H9 (cell line): ENCODE measurements at regions not wholly inside any gene's neighbourhood (a gene's known extent, or its start where the extent isn't known, plus 50 kb on each side); places are given as distances from the start of the nearest gene placed in this dataset.

Source experiments
- DNase-seq: peaks from one replicate; pipeline ENCODE4 v3.0.0-alpha.2; 2017
- H2AFZ ChIP-seq: one replicate; pipeline ENCODE4 v1.6.1; 2013; ENCODE audit warnings: mild to moderate bottlenecking, low read length, control low read depth, moderate library complexity
- H2AK5ac ChIP-seq: 2 replicates; pipeline ENCODE4 v1.6.1; 2013; ENCODE audit warnings: low read length, control low read depth, mixed read lengths; ENCODE audit not compliant: insufficient read length
- H2BK120ac ChIP-seq: one replicate; pipeline ENCODE4 v1.6.1; 2013; ENCODE audit warnings: low read depth, mild to moderate bottlenecking, low read length, control low read depth, inconsistent platforms; ENCODE audit not compliant: poor library complexity, severe bottlenecking
- H2BK12ac ChIP-seq: 2 replicates; pipeline ENCODE4 v1.6.1; 2013; ENCODE audit warnings: low read length, control low read depth, mixed read lengths, low read depth; ENCODE audit not compliant: insufficient read length
- H2BK15ac ChIP-seq: 2 replicates; pipeline ENCODE4 v1.6.1; 2013; ENCODE audit warnings: low read depth, low read length, control low read depth
- H2BK20ac ChIP-seq: one replicate; pipeline ENCODE4 v1.6.1; 2013; ENCODE audit warnings: low read depth, mild to moderate bottlenecking, low read length, control low read depth, inconsistent platforms; ENCODE audit not compliant: poor library complexity, severe bottlenecking
- H2BK5ac ChIP-seq: 2 replicates; pipeline ENCODE4 v1.6.1; 2013; ENCODE audit warnings: low read length, control low read depth, mixed read lengths; ENCODE audit not compliant: insufficient read length
- H3K14ac ChIP-seq: 2 replicates; pipeline ENCODE4 v1.6.1; 2013; ENCODE audit warnings: low read length, control low read depth; ENCODE audit not compliant: insufficient read depth
- H3K18ac ChIP-seq: 2 replicates; pipeline ENCODE4 v1.6.1; 2013; ENCODE audit warnings: low read depth, mild to moderate bottlenecking, mixed read lengths, low read length, control low read depth; ENCODE audit not compliant: insufficient read length
- H3K23ac ChIP-seq: 2 replicates; pipeline ENCODE4 v1.6.1; 2013; ENCODE audit warnings: low read length, control low read depth, mixed read lengths, low read depth; ENCODE audit not compliant: insufficient read length
- H3K23me2 ChIP-seq: 2 replicates; pipeline ENCODE4 v1.6.1; 2013; ENCODE audit warnings: low read depth, mild to moderate bottlenecking, mixed read lengths, low read length, control low read depth; ENCODE audit not compliant: insufficient read length, poor library complexity, severe bottlenecking
- H3K27ac ChIP-seq: 2 replicates; pipeline ENCODE4 v1.5.1; 2013; ENCODE audit warnings: low read length, control low read depth, mixed read lengths, low read depth; ENCODE audit not compliant: insufficient read length
- H3K27me3 ChIP-seq: 2 replicates; pipeline ENCODE4 v1.6.1; 2013; ENCODE audit warnings: low read length, control low read depth, inconsistent platforms; ENCODE audit not compliant: insufficient read depth
- H3K4ac ChIP-seq: 2 replicates; pipeline ENCODE4 v1.6.1; 2013; ENCODE audit warnings: low read depth, mild to moderate bottlenecking, control low read depth, inconsistent platforms, low read length, moderate library complexity
- H3K4me1 ChIP-seq: 2 replicates; pipeline ENCODE4 v1.6.1; 2013; ENCODE audit warnings: low read length, control low read depth, inconsistent platforms; ENCODE audit not compliant: insufficient read depth
- H3K4me2 ChIP-seq: 2 replicates; pipeline ENCODE4 v1.6.1; 2013; ENCODE audit warnings: low read length, control low read depth, mixed read lengths; ENCODE audit not compliant: insufficient read length, insufficient read depth
- H3K56ac ChIP-seq: 2 replicates; pipeline ENCODE4 v1.6.1; 2013; ENCODE audit warnings: low read depth, mild to moderate bottlenecking, mixed read lengths, low read length, control low read depth; ENCODE audit not compliant: insufficient read length
- H3K79me1 ChIP-seq: 2 replicates; pipeline ENCODE4 v1.6.1; 2013; ENCODE audit warnings: low read depth, mild to moderate bottlenecking, moderate library complexity, low read length, control low read depth, inconsistent platforms; ENCODE audit not compliant: insufficient read depth, poor library complexity, severe bottlenecking
- H3K79me2 ChIP-seq: 2 replicates; pipeline ENCODE4 v1.6.1; 2013; ENCODE audit warnings: low read length, control low read depth, inconsistent platforms; ENCODE audit not compliant: insufficient read depth
- H3K9ac ChIP-seq: 2 replicates; pipeline ENCODE4 v1.6.1; 2013; ENCODE audit warnings: low read length, control low read depth, mixed read lengths; ENCODE audit not compliant: insufficient read length; ENCODE audit errors: extremely low read depth
- H3K9me3 ChIP-seq: one replicate; pipeline ENCODE4 v1.6.1; 2013; ENCODE audit warnings: low read depth, low read length, inconsistent platforms; ENCODE audit not compliant: control insufficient read depth
- H3T11ph ChIP-seq: one replicate; pipeline ENCODE4 v1.6.1; 2013; ENCODE audit warnings: mild to moderate bottlenecking, low read length, control low read depth, inconsistent platforms
- H4K20me1 ChIP-seq: one replicate; pipeline ENCODE4 v1.6.1; 2013; ENCODE audit not compliant: control insufficient read depth, insufficient read length, insufficient read depth
- H4K5ac ChIP-seq: 2 replicates; pipeline ENCODE4 v1.6.1; 2013; ENCODE audit warnings: low read depth, mild to moderate bottlenecking, mixed read lengths, low read length, control low read depth; ENCODE audit not compliant: insufficient read length
- H4K8ac ChIP-seq: replicated peaks from 2 replicates; pipeline ENCODE4 v1.6.1; 2013; ENCODE audit warnings: low read length, control low read depth, mixed read lengths, low read depth; ENCODE audit not compliant: insufficient read length
- H4K91ac ChIP-seq: 2 replicates; pipeline ENCODE4 v1.6.1; 2013; ENCODE audit warnings: low read depth, mild to moderate bottlenecking, moderate library complexity, mixed read lengths, low read length, control low read depth; ENCODE audit not compliant: insufficient read length
- H3K27ac Mint-ChIP-seq, 3 experiments: 2 replicates in 2 of 3; 3 replicates in 1 of 3; pipeline ENCODE4 v1.8.0; 2020 to 2021; ENCODE audit warnings: mixed read lengths in 3 of 3, mild to moderate bottlenecking in 1 of 3, moderate library complexity in 1 of 3
- H3K27me3 Mint-ChIP-seq: 2 replicates; pipeline ENCODE4 v1.8.0; 2021; ENCODE audit warnings: low read depth, mild to moderate bottlenecking, moderate library complexity, mixed read lengths
- H3K36me3 Mint-ChIP-seq, 3 experiments: 2 replicates in 2 of 3; 3 replicates in 1 of 3; pipeline ENCODE4 v1.8.0; 2020 to 2021; ENCODE audit warnings: low read depth in 3 of 3, mixed read lengths in 3 of 3; ENCODE audit not compliant: insufficient read depth in 1 of 3
- H3K4me1 Mint-ChIP-seq, 2 experiments: 2 replicates each; pipeline ENCODE4 v1.8.0; 2020; ENCODE audit warnings: mixed read lengths in 2 of 2
- H3K4me3 Mint-ChIP-seq, 2 experiments: 2 replicates in 1 of 2; 3 replicates in 1 of 2; pipeline ENCODE4 v1.8.0; 2020 to 2021; ENCODE audit warnings: mild to moderate bottlenecking in 2 of 2, mixed read lengths in 2 of 2, moderate library complexity in 1 of 2
- H3K9me3 Mint-ChIP-seq, 2 experiments: 2 replicates in 1 of 2; 3 replicates in 1 of 2; pipeline ENCODE4 v1.8.0; 2020; ENCODE audit warnings: mild to moderate bottlenecking in 2 of 2, mixed read lengths in 2 of 2, moderate library complexity in 1 of 2
- WGBS: extraction: QIAGEN DNeasy Blood & Tissue Kit; methylation state at CpG from one replicate; pipeline ENCODE4 v1.1.7; 2013; ENCODE audit warnings: missing lambda C conversion rate, low lambda C conversion rate, mixed read lengths; ENCODE audit not compliant: insufficient read length; ENCODE audit errors: extremely low coverage; 5-methylcytosine and 5-hydroxymethylcytosine counted together
- TF ChIP-seq, protein P1 (sequence below): fragments of 200-600 bp; sonication (generic); conservative IDR thresholded peaks from 3 replicates; pipeline ENCODE4 v1.8.0; 2021; ENCODE audit warnings: antibody characterized with exemption, mild to moderate bottlenecking

GRCh38 chr6:170110201-170111140 is 180.4 kb downstream of the DLL1 start:
- DNase-seq: peak; percentile 28
- Mint-ChIP-seq H3K27me3 (peaks cover 16% of the 10 kb centered on the region), H3K4me1 (peaks cover under 1 to 7% of the 10 kb centered on the region in 2 experiments; a peak in 1 of 4 replicates), H3K27ac (no peak overlapping the region), H3K36me3 (no peaks in the 10 kb centered on the region), H3K9me3 (no peaks in the 10 kb centered on the region), H3K4me3 (no peak overlapping the region)
- Histone ChIP-seq H2AK5ac (no peak overlapping the region), H4K91ac (no peak overlapping the region), H3K9me3 (no peaks in the 10 kb centered on the region), H3K79me2 (no peaks in the 10 kb centered on the region), H2BK120ac (no peak overlapping the region), H3K27ac (no peak overlapping the region), H3K56ac (no peak overlapping the region), H3K23me2 (no peaks in the 10 kb centered on the region), H2BK15ac (no peak overlapping the region), H3K4me1 (no peaks in the 10 kb centered on the region), H2BK12ac (no peak overlapping the region), H3K4me2 (no peak overlapping the region), H3K23ac (no peak overlapping the region), H4K5ac (no peak overlapping the region), H3K79me1 (no peaks in the 10 kb centered on the region), H2AFZ (no peak overlapping the region), H4K20me1 (no peaks in the 10 kb centered on the region), H2BK5ac (no peak overlapping the region), H3K18ac (no peak overlapping the region), H3K27me3 (no peaks in the 10 kb centered on the region), H3K4ac (no peak overlapping the region), H3K9ac (no peak overlapping the region), H2BK20ac (no peak overlapping the region), H3T11ph (no peak overlapping the region), H3K14ac (no peak overlapping the region; the same call in 1 of the 2 replicates), H4K8ac (no peak overlapping the region)
- no CpG with 5 or more reads among the region's 44 CpGs for WGBS
- TF ChIP-seq, protein P1, sequence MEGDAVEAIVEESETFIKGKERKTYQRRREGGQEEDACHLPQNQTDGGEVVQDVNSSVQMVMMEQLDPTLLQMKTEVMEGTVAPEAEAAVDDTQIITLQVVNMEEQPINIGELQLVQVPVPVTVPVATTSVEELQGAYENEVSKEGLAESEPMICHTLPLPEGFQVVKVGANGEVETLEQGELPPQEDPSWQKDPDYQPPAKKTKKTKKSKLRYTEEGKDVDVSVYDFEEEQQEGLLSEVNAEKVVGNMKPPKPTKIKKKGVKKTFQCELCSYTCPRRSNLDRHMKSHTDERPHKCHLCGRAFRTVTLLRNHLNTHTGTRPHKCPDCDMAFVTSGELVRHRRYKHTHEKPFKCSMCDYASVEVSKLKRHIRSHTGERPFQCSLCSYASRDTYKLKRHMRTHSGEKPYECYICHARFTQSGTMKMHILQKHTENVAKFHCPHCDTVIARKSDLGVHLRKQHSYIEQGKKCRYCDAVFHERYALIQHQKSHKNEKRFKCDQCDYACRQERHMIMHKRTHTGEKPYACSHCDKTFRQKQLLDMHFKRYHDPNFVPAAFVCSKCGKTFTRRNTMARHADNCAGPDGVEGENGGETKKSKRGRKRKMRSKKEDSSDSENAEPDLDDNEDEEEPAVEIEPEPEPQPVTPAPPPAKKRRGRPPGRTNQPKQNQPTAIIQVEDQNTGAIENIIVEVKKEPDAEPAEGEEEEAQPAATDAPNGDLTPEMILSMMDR: no peak
